Activated CD4-positive, alpha-beta T cell treated with anti-CD3 and anti-CD28 coated beads for 4 hours (primary cell): ENCODE measurements at regions not wholly inside any gene's neighbourhood (a gene's known extent, or its start where the extent isn't known, plus 50 kb on each side); places are given as distances from the start of the nearest gene placed in this dataset.
"Not testable (repeated sequence)": the region's sequence is repeated elsewhere in the genome, so short reads cannot be mapped to it uniquely, and the experiment has no call there.

ENCODE experiments used
- DNase-seq, 2 donors: peaks; one replicate each; pipeline ENCODE4 v3.0.0-alpha.2; 2020

DNA sequence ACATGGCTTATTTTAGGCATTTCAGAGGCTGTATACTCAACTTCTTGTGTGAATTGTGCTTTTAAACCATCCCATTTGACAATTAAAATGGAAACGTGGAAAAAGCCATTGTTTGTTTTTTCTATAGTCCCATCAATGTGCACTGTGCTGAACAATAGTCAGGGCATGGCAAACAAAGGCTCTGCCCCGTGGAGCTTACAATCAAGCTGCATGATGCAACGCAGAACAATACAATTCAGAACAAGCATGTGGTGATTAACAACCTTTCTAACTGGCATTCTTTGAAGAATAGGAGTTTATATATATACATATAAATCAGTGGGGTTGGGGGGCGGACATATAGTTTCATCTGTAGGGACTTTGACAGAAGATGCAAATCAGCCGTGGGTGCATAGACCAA lies 2125.4 kb upstream of the WWC1 start:
- DNase-seq: no peak

- no peak for DNase-seq
These were observed 2118.8 kb upstream of the WWC1 start for GRCh38 chr5:166172597-166172996.

DNA sequence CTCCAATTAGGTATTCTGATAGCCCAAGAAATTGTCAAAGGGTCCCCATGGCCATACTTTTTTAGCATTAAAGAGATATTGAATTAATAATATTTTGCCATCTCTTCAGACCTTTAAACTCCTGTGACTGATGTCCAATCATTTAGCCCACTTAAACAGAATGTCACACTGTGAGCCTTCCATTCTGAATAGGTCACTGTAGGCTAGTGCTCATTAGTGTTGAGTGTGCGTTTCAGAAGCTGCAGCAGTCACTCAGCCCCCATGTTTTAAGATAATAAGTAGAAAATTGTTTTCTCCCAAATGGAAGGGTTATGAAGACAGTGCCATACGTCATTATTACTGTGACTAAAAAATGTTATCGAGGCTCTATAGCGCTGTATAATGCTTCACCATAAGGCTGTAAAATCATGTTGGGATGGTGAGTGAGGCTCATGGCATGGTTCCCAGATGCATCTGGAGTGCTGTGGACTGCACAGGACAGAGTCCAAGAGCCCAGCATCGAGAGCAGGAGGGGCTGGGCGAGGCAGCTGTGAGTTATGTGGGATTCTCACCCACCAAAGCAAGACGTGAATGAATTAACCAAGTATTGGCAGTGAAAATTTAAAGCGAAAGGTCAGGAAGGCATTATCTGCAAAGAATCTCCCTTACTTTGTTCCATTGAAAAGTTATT lies 2112.9 kb upstream of the WWC1 start:
- DNase-seq: no peak

DNA sequence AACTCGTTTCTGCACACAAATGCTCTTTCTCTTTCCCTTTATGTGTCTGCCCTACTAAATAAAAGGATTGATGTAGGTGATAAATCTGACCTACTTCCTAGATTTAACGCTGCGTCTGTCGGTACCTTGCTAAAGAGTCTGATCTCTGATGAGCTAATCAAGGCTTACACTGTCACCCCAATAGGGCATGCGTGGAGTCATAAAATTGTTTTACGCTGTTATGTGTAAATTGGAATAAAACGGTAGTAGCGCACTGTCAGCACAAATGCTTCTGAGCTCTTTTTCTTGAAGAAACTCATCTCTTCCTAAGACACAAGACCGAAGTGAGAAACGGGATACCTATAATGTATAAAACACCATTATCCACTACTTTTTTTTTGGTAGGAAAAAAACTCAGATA lies 2106.3 kb upstream of the WWC1 start:
- no peak for DNase-seq

DNA sequence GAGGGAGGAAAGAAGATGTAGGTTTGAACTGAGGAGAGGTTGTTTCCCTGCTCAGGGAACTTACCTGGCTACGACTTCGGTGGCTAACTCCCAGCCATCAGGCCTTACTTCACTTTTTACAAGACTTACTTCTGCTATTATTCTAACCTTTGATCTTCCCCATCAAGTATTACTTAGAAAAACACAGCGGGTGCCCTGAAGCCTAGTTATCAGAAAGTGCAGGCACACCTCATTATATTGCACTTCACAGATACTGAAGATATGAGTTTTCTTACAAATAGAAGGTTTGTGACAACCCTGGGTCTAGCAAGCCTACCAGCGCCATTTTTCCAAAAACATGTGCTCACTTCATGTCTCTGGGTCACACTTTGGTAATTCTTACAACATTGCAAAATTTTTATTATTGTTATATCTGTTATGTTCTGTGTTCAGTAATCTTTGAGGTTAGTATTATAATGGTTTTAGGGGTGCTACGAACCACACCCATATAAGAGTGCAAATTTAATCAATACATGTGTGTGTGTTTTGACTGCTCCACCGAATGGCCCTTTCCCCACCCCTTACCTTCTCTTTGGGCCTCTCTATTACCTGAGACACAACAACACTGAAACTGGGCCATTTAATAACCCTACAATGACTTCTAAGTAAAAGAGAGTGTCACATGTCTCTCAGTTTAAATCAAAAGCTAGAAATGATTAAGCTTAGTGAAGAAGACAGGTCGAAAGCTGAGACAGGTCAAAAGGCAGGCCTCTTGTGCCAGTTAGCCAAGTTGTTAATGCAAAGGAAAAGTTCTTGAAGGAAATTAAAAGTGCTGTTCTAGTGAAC lies 2102.7 kb upstream of the WWC1 start:
- DNase-seq: no peak

DNA sequence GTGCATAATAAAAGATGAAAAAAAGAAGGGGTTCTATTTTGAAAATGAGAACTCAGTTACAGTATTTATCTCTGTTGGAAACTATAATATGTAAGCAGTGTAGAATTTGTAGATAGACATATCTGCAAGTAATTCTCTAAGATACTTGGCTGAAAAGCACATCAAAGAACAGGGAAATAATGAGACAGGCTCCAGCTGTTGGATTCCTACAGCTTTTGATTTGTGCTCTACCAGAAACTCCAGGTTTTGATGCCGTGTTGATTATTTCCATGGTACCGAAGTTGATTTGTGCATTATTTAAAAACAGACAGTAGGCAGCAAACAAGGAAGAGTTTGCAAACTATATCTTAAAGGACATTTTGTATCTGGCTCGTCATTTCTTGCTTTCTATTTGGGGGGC lies 2098.7 kb upstream of the WWC1 start:
- no peak for DNase-seq

DNA sequence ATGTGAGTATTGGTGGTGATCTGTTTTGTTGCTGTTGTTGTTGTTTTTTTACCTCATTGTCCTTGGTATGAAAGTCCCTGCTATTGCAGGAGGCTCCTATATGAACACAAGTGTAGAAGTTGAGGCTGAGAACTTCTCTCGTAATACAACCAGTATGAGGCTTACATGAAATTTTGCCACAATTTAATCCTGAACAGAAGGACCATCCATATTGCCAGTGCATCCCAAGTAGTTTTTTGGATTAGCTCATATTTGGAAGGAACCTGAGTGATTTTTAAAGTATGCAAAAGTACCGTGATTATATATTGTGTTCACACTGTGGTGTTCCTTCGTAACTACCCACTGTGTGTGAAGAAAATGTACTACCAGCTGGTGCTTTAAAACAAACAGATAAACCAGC lies 2095.5 kb upstream of the WWC1 start:
- no peak for DNase-seq

DNA sequence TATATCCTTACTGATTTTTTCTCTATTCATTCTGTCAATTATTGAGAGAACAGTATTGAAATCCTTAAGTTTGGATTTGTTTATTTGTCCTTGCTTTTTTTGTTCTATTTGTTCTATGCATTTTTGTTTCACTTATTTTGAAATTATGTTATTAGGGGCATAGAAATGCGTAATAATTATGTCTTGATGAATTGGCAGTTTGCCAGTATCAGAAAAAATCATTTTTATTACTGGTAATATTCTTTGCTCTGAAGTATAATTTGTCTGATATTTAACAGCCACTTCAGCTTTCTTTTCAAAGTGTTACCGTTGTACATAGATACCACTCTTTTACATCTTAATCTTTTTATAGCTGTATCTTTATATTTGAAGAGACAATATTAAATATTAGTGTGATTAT lies 2090.9 kb upstream of the WWC1 start:
- no peak for DNase-seq

DNA sequence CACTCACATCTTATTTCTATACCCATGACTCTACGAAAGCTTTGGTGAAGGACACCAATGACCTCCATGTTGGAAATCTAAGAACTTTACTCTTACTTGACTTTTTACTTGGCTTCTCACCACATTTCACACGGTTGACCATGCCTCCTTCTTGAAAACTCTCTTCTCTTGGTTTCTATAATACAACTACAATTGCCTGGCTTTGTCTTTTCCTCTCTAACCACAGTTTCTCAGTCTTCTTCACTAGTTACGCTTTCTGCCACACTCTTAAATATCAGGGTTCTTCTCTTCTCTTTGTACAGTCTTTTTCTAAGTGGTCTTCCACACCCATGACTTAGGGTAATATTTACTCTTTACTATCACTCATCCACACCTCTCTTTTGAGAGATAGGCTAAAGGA lies 2079.8 kb upstream of the WWC1 start:
- DNase-seq: no peak

- no peak for DNase-seq
These were observed 2055.1 kb upstream of the WWC1 start for GRCh38 chr5:166236327-166236726.

DNA sequence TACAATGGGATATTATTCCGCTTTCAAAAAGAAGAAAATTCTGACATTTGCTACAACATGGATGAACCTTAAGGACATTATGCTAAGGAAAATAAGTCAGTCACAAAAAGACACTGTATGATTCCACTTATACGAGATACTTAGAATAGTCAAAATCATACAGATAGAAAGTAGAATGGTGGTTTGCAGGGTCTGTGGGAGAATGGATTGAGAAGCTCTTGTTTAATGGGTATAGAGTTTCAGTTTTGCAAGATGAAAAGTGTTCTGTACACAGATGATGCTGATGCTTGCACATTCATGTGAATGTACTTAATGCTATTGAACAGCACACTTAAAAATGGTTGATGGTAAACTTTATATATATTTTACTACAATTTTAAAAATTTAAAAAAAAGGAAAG lies 2050.7 kb upstream of the WWC1 start:
- no peak for DNase-seq

DNA sequence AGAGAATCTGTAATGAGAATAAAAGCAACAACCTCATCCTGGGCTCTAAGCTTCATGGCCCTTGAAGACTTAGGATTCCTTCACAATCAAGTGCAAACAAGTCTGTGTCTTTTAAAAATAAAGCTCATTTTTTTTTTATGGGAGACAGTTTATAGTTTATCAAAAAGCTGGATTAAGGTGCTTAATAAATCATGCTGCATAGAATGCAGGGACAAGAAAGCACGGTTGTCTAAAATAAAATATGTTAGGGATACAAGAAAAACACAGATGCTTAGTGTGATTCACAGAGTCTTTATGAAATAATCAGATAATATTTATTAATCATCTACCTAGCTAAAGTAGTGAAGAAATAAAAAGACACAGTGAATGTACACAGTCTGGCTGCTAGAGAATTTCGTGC lies 2045.9 kb upstream of the WWC1 start:
- no peak for DNase-seq

- DNase-seq: no peak
These were observed 2039.7 kb upstream of the WWC1 start for GRCh38 chr5:166251786-166252185.

- no peak for DNase-seq
These were observed 2033.8 kb upstream of the WWC1 start for GRCh38 chr5:166257661-166258060.

GRCh38 chr5:166262395-166262794 lies 2029.0 kb upstream of the WWC1 start:
- DNase-seq: no peak

GRCh38 chr5:166267907-166268306 lies 2023.5 kb upstream of the WWC1 start:
- DNase-seq: no peak

- no peak for DNase-seq
These were observed 2020.7 kb upstream of the WWC1 start for GRCh38 chr5:166270712-166271111.

GRCh38 chr5:166276006-166276405 lies 2015.4 kb upstream of the WWC1 start:
- no peak for DNase-seq

- DNase-seq: no peak
These were observed 2011.6 kb upstream of the WWC1 start for GRCh38 chr5:166279828-166280227.

DNA sequence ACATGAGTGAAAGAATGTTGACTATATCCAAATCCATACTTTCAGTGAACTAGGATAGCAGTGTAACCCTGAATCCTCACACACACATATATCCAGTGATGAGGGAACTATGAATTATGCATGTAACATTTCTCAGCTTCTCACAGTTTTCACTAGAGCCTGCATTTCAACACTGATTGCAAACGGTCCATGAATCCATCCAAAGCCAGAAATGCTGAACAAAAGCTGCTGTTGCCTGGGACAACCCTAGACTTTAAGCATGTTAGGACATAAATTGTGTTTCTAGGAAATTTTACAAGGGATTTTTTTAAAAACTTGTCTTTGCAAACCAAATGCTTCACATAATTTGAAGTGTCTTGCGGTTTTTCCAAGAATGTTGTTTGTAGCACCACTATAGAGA lies 2010.0 kb upstream of the WWC1 start:
- DNase-seq: no peak

DNA sequence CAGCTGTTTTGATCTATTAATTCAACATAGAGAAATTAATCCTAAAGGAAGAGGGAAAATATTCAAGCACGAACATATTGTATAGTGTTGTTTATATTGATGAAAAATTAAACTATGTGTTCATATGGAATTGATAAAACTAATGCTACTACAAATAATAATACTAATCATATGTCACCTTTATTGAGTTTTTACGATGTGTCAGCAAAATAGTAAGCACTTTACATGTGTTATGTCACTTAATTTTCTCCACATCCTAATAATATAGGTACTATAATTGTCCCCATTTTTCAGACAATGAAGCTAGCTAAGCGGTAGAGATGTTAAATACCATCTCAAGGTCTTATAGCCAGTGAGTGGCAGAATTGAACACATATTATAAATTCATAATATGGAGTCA lies 2008.5 kb upstream of the WWC1 start:
- no peak for DNase-seq

DNA sequence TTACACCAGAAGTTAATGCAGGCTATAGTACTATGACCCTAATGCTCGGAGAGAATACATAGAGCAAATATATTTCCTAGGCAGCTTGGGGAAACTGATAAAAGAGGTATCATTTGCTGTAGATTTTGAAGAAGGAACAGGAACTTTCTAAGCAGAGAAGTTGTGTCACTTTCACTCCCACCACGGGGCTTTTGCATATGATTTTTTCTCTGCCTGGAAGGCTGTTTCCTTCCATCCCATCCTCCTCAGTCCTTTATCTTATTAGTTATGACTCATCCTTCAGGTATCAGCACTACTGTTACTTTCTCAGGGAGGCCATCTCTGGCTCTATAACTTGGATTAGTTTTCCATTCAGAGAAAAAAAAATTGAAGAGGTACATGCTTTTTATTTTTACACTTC lies 2006.1 kb upstream of the WWC1 start:
- DNase-seq: no peak

- no peak for DNase-seq
These were observed 2004.6 kb upstream of the WWC1 start for GRCh38 chr5:166286832-166287231.

GRCh38 chr5:166287866-166288265 lies 2003.6 kb upstream of the WWC1 start:
- DNase-seq: no peak

DNA sequence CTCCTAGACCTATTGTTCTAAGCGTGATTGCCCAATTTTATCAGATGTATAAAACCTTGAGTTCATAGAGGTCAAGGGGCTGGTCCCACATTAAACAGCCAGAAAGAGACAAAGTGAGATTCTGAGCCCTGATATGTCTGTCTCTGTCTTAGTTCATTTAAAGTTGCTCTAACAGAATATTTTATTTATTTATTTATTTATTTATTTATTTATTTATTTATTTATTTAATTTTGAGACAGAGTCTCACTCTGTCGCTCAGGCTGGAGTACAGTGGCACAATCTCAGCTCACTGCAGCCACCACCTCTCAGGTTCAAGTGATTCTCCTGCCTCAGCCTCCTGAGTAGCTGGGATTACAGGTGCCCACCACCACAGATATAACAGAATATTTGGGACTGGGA lies 1999.6 kb upstream of the WWC1 start:
- not testable (repeated sequence) for DNase-seq
